H9 (cell line): ENCODE measurements at regions not wholly inside any gene's neighbourhood (a gene's known extent, or its start where the extent isn't known, plus 50 kb on each side); places are given as distances from the start of the nearest gene placed in this dataset.

ENCODE experiments used
- DNase-seq: peaks from one replicate; pipeline ENCODE4 v3.0.0-alpha.2; 2017
- H2AFZ ChIP-seq: one replicate; pipeline ENCODE4 v1.6.1; 2013; ENCODE audit warnings: mild to moderate bottlenecking, low read length, control low read depth, moderate library complexity
- H2AK5ac ChIP-seq: 2 replicates; pipeline ENCODE4 v1.6.1; 2013; ENCODE audit warnings: low read length, control low read depth, mixed read lengths; ENCODE audit not compliant: insufficient read length
- H2BK120ac ChIP-seq: one replicate; pipeline ENCODE4 v1.6.1; 2013; ENCODE audit warnings: low read depth, mild to moderate bottlenecking, low read length, control low read depth, inconsistent platforms; ENCODE audit not compliant: poor library complexity, severe bottlenecking
- H2BK12ac ChIP-seq: 2 replicates; pipeline ENCODE4 v1.6.1; 2013; ENCODE audit warnings: low read length, control low read depth, mixed read lengths, low read depth; ENCODE audit not compliant: insufficient read length
- H2BK15ac ChIP-seq: 2 replicates; pipeline ENCODE4 v1.6.1; 2013; ENCODE audit warnings: low read depth, low read length, control low read depth
- H2BK20ac ChIP-seq: one replicate; pipeline ENCODE4 v1.6.1; 2013; ENCODE audit warnings: low read depth, mild to moderate bottlenecking, low read length, control low read depth, inconsistent platforms; ENCODE audit not compliant: poor library complexity, severe bottlenecking
- H2BK5ac ChIP-seq: 2 replicates; pipeline ENCODE4 v1.6.1; 2013; ENCODE audit warnings: low read length, control low read depth, mixed read lengths; ENCODE audit not compliant: insufficient read length
- H3K14ac ChIP-seq: 2 replicates; pipeline ENCODE4 v1.6.1; 2013; ENCODE audit warnings: low read length, control low read depth; ENCODE audit not compliant: insufficient read depth
- H3K18ac ChIP-seq: 2 replicates; pipeline ENCODE4 v1.6.1; 2013; ENCODE audit warnings: low read depth, mild to moderate bottlenecking, mixed read lengths, low read length, control low read depth; ENCODE audit not compliant: insufficient read length
- H3K23ac ChIP-seq: 2 replicates; pipeline ENCODE4 v1.6.1; 2013; ENCODE audit warnings: low read length, control low read depth, mixed read lengths, low read depth; ENCODE audit not compliant: insufficient read length
- H3K23me2 ChIP-seq: 2 replicates; pipeline ENCODE4 v1.6.1; 2013; ENCODE audit warnings: low read depth, mild to moderate bottlenecking, mixed read lengths, low read length, control low read depth; ENCODE audit not compliant: insufficient read length, poor library complexity, severe bottlenecking
- H3K27ac ChIP-seq: 2 replicates; pipeline ENCODE4 v1.5.1; 2013; ENCODE audit warnings: low read length, control low read depth, mixed read lengths, low read depth; ENCODE audit not compliant: insufficient read length
- H3K27me3 ChIP-seq: 2 replicates; pipeline ENCODE4 v1.6.1; 2013; ENCODE audit warnings: low read length, control low read depth, inconsistent platforms; ENCODE audit not compliant: insufficient read depth
- H3K4ac ChIP-seq: 2 replicates; pipeline ENCODE4 v1.6.1; 2013; ENCODE audit warnings: low read depth, mild to moderate bottlenecking, control low read depth, inconsistent platforms, low read length, moderate library complexity
- H3K4me1 ChIP-seq: 2 replicates; pipeline ENCODE4 v1.6.1; 2013; ENCODE audit warnings: low read length, control low read depth, inconsistent platforms; ENCODE audit not compliant: insufficient read depth
- H3K4me2 ChIP-seq: 2 replicates; pipeline ENCODE4 v1.6.1; 2013; ENCODE audit warnings: low read length, control low read depth, mixed read lengths; ENCODE audit not compliant: insufficient read length, insufficient read depth
- H3K56ac ChIP-seq: 2 replicates; pipeline ENCODE4 v1.6.1; 2013; ENCODE audit warnings: low read depth, mild to moderate bottlenecking, mixed read lengths, low read length, control low read depth; ENCODE audit not compliant: insufficient read length
- H3K79me1 ChIP-seq: 2 replicates; pipeline ENCODE4 v1.6.1; 2013; ENCODE audit warnings: low read depth, mild to moderate bottlenecking, moderate library complexity, low read length, control low read depth, inconsistent platforms; ENCODE audit not compliant: insufficient read depth, poor library complexity, severe bottlenecking
- H3K79me2 ChIP-seq: 2 replicates; pipeline ENCODE4 v1.6.1; 2013; ENCODE audit warnings: low read length, control low read depth, inconsistent platforms; ENCODE audit not compliant: insufficient read depth
- H3K9ac ChIP-seq: 2 replicates; pipeline ENCODE4 v1.6.1; 2013; ENCODE audit warnings: low read length, control low read depth, mixed read lengths; ENCODE audit not compliant: insufficient read length; ENCODE audit errors: extremely low read depth
- H3K9me3 ChIP-seq: one replicate; pipeline ENCODE4 v1.6.1; 2013; ENCODE audit warnings: low read depth, low read length, inconsistent platforms; ENCODE audit not compliant: control insufficient read depth
- H3T11ph ChIP-seq: one replicate; pipeline ENCODE4 v1.6.1; 2013; ENCODE audit warnings: mild to moderate bottlenecking, low read length, control low read depth, inconsistent platforms
- H4K20me1 ChIP-seq: one replicate; pipeline ENCODE4 v1.6.1; 2013; ENCODE audit not compliant: control insufficient read depth, insufficient read length, insufficient read depth
- H4K5ac ChIP-seq: 2 replicates; pipeline ENCODE4 v1.6.1; 2013; ENCODE audit warnings: low read depth, mild to moderate bottlenecking, mixed read lengths, low read length, control low read depth; ENCODE audit not compliant: insufficient read length
- H4K8ac ChIP-seq: replicated peaks from 2 replicates; pipeline ENCODE4 v1.6.1; 2013; ENCODE audit warnings: low read length, control low read depth, mixed read lengths, low read depth; ENCODE audit not compliant: insufficient read length
- H4K91ac ChIP-seq: 2 replicates; pipeline ENCODE4 v1.6.1; 2013; ENCODE audit warnings: low read depth, mild to moderate bottlenecking, moderate library complexity, mixed read lengths, low read length, control low read depth; ENCODE audit not compliant: insufficient read length
- H3K27ac Mint-ChIP-seq, 3 experiments: 2 replicates in 2 of 3; 3 replicates in 1 of 3; pipeline ENCODE4 v1.8.0; 2020 to 2021; ENCODE audit warnings: mixed read lengths in 3 of 3, mild to moderate bottlenecking in 1 of 3, moderate library complexity in 1 of 3
- H3K27me3 Mint-ChIP-seq: 2 replicates; pipeline ENCODE4 v1.8.0; 2021; ENCODE audit warnings: low read depth, mild to moderate bottlenecking, moderate library complexity, mixed read lengths
- H3K36me3 Mint-ChIP-seq, 3 experiments: 2 replicates in 2 of 3; 3 replicates in 1 of 3; pipeline ENCODE4 v1.8.0; 2020 to 2021; ENCODE audit warnings: low read depth in 3 of 3, mixed read lengths in 3 of 3; ENCODE audit not compliant: insufficient read depth in 1 of 3
- H3K4me1 Mint-ChIP-seq, 2 experiments: 2 replicates each; pipeline ENCODE4 v1.8.0; 2020; ENCODE audit warnings: mixed read lengths in 2 of 2
- H3K4me3 Mint-ChIP-seq, 2 experiments: 2 replicates in 1 of 2; 3 replicates in 1 of 2; pipeline ENCODE4 v1.8.0; 2020 to 2021; ENCODE audit warnings: mild to moderate bottlenecking in 2 of 2, mixed read lengths in 2 of 2, moderate library complexity in 1 of 2
- H3K9me3 Mint-ChIP-seq, 2 experiments: 2 replicates in 1 of 2; 3 replicates in 1 of 2; pipeline ENCODE4 v1.8.0; 2020; ENCODE audit warnings: mild to moderate bottlenecking in 2 of 2, mixed read lengths in 2 of 2, moderate library complexity in 1 of 2
- CTCF ChIP-seq: fragments of 200-600 bp; sonication (generic); conservative IDR thresholded peaks from 3 replicates; pipeline ENCODE4 v1.8.0; 2021; ENCODE audit warnings: antibody characterized with exemption, mild to moderate bottlenecking
- WGBS: extraction: QIAGEN DNeasy Blood & Tissue Kit; methylation state at CpG from one replicate; pipeline ENCODE4 v1.1.7; 2013; ENCODE audit warnings: missing lambda C conversion rate, low lambda C conversion rate, mixed read lengths; ENCODE audit not compliant: insufficient read length; ENCODE audit errors: extremely low coverage; 5-methylcytosine and 5-hydroxymethylcytosine counted together

GRCh38 chr18:2186967-2187366 lies 384.3 kb downstream of the METTL4 start:
- WGBS: 100% methylated on average over 1 of the region's 1 CpG
- Histone ChIP-seq H2BK15ac (no peak overlapping the region), H2AK5ac (no peak overlapping the region), H3K27me3 (no peaks in the 10 kb centered on the region), H2BK12ac (no peak overlapping the region), H3K4me2 (no peak overlapping the region), H3K23ac (no peak overlapping the region), H4K8ac (no peak overlapping the region), H4K5ac (no peak overlapping the region), H3K18ac (no peak overlapping the region), H2AFZ (no peak overlapping the region), H3T11ph (no peak overlapping the region), H4K20me1 (no peaks in the 10 kb centered on the region), H3K56ac (no peak overlapping the region), H3K79me1 (no peaks in the 10 kb centered on the region), H3K14ac (no peak overlapping the region), H4K91ac (no peak overlapping the region), H2BK120ac (no peak overlapping the region), H3K4me1 (no peaks in the 10 kb centered on the region), H2BK20ac (no peak overlapping the region), H3K9ac (no peak overlapping the region), H3K9me3 (no peaks in the 10 kb centered on the region), H3K23me2 (no peaks in the 10 kb centered on the region), H2BK5ac (no peak overlapping the region), H3K4ac (no peak overlapping the region), H3K27ac (no peak overlapping the region), H3K79me2 (no peaks in the 10 kb centered on the region)
- Mint-ChIP-seq H3K36me3 (no peaks in the 10 kb centered on the region; a peak in 1 of 7 replicates), H3K27me3 (no peaks in the 10 kb centered on the region), H3K27ac (no peak overlapping the region), H3K4me3 (no peak overlapping the region), H3K4me1 (no peaks in the 10 kb centered on the region), H3K9me3 (no peaks in the 10 kb centered on the region; a peak in 1 of 5 replicates)
- no peak for TF ChIP-seq CTCF
- no peak for DNase-seq
